ENCODE measurements at regions not wholly inside any gene's neighbourhood (a gene's known extent, or its start where the extent isn't known, plus 50 kb on each side); places are given as distances from the start of the nearest gene placed in this dataset.

DNA sequence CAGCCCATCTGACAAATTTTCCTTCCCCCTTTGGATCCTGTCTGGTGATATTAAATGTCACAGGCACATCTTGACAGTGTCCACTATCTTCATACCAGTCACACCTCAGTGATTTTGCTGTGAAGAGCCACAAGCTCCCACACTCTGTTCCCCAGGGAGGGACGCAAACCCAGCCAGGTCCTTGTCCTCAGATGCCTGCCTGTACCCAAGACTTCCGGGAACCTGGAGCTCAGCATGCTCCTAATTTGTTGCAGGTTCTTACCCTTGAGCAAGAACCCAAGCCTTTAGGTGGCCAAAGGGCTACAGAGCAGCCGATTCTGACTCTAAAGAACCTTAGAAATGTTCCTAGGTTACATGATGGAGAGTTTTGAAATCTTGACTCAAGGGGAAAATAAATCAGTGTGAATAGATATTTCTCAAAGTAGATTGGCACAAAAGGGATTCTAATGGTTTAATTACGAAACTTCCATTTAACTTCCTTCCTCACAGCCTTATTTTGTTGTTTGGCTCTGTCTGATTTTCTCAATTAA lies 66.2 kb upstream of the MTHFD1L start:
- intact Hi-C loops (cut with DNase I; ENCODE audit: low total_unique reads), result no loop called here
- Histone ChIP-seq H3K36me3 (ENCODE audit: low read depth, missing control alignments) (no peaks in the 10 kb centered on the region), H3K9me3 (no peaks in the 10 kb centered on the region), H3K4me3 (no peak overlapping the region), H3K27me3 (no peaks in the 10 kb centered on the region), H3K4me1 (no peaks in the 10 kb centered on the region), H3K27ac (no peak overlapping the region)
- TF ChIP-seq, protein P1, sequence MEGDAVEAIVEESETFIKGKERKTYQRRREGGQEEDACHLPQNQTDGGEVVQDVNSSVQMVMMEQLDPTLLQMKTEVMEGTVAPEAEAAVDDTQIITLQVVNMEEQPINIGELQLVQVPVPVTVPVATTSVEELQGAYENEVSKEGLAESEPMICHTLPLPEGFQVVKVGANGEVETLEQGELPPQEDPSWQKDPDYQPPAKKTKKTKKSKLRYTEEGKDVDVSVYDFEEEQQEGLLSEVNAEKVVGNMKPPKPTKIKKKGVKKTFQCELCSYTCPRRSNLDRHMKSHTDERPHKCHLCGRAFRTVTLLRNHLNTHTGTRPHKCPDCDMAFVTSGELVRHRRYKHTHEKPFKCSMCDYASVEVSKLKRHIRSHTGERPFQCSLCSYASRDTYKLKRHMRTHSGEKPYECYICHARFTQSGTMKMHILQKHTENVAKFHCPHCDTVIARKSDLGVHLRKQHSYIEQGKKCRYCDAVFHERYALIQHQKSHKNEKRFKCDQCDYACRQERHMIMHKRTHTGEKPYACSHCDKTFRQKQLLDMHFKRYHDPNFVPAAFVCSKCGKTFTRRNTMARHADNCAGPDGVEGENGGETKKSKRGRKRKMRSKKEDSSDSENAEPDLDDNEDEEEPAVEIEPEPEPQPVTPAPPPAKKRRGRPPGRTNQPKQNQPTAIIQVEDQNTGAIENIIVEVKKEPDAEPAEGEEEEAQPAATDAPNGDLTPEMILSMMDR (IDR thresholded peaks at IDR 0.05), result no peak
- TF ChIP-seq POLR2A (IDR thresholded peaks at IDR 0.05), result no peak
- no peak for DNase-seq
- 93 to 98% methylated on average over 4 of the region's 4 CpGs for WGBS, 2 donors

- Histone ChIP-seq H3K27ac (no peak overlapping the region), H3K9me3 (no peaks in the 10 kb centered on the region), H3K4me3 (no peak overlapping the region), H3K36me3 (ENCODE audit: low read depth, missing control alignments) (no peaks in the 10 kb centered on the region), H3K4me1 (no peaks in the 10 kb centered on the region), H3K27me3 (no peaks in the 10 kb centered on the region)
- DNase-seq, result no peak
- TF ChIP-seq, protein P1 (IDR thresholded peaks at IDR 0.05), result no peak
- WGBS, 2 donors, result 75 to 80% methylated on average over 8 of the region's 8 CpGs
- intact Hi-C loops (cut with DNase I; ENCODE audit: low total_unique reads), result no loop called here
Measured at GRCh38 chr6:150800674-150801314, 64.7 kb upstream of the MTHFD1L start.

DNA sequence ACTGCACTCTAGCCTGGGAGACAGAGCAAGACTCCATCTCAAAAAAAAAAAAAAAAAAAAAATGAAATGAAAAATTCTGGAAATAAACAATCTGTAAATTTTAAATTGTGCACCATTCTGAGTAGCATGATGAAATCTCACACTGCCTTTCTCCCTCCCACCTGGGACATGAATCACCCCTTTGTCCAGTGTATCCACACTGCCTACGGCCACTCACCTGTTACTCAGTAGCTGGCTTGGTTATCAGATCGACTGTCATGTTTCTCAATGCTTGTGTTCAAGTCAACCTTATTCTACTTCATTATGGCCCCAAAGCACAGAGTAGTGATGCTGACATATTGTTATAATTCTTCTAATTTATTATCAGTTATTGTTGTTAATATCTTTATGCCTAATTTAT lies 58.7 kb upstream of the MTHFD1L start:
- H3K9me3 ChIP-seq, result no peaks in the 10 kb centered on the region
- H3K4me3 ChIP-seq, result no peak overlapping the region
- TF ChIP-seq, protein P1 (IDR thresholded peaks at IDR 0.05), result no peak
- no peak for TF ChIP-seq POLR2A (IDR thresholded peaks at IDR 0.05)
- intact Hi-C loops (cut with DNase I; ENCODE audit: low total_unique reads), result no loop called here
- no peaks in the 10 kb centered on the region for H3K36me3 ChIP-seq (ENCODE audit: low read depth, missing control alignments)
- H3K27me3 ChIP-seq, result no peaks in the 10 kb centered on the region
- DNase-seq, result no peak
- WGBS, 2 donors, result 62 to 83% methylated on average over 2 of the region's 2 CpGs
- H3K27ac ChIP-seq, result no peak overlapping the region
- peaks cover under 1% of the 10 kb centered on the region for H3K4me1 ChIP-seq

DNA sequence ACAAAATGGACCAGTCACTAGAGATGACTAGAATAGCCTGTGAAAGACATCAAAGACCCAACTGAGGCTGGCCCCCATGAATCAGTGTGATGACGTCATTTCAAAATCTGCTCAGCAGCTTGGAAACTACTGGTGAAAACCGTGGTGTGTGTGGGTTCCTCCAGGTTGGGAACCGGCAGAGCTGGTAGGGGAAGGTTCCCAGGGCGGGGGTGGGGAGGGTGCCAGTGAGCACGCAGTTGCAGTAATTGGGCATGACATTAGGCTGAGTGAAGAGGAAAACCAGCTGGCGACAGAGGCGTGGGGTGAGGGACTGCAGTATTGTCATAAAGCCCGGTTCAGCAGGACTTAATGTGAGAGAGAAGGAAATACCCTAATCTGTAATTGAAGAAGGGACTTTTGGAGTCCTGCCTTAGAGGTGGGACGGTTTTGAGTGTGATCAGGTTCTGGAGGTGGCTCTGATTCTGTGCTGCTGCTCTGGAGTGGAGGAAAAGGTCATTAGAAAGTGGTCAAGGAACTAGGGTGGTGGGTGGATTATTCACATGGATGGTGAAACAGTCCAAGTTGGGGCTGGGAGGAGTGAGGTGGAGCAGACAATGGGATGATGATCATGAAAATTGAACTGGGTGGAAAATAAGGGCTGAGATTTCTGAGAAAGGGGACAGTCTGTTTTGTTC lies 52.0 kb upstream of the MTHFD1L start:
- Histone ChIP-seq H3K36me3 (ENCODE audit: low read depth, missing control alignments) (no peaks in the 10 kb centered on the region), H3K27ac (peak overlapping the region in 1 of 2 donors; percentile 1), H3K4me1 (peaks cover 9% of the 10 kb centered on the region), H3K9me3 (no peaks in the 10 kb centered on the region), H3K27me3 (no peaks in the 10 kb centered on the region), H3K4me3 (no peak overlapping the region)
- 48 to 68% methylated on average over 9 of the region's 9 CpGs for WGBS, 2 donors
- intact Hi-C loops (cut with DNase I; ENCODE audit: low total_unique reads), result loop anchor here (5.0 kb wide), 1 partner anchor 396 kb away; no protein-coding TSS in a partner anchor
- DNase-seq, result no peak
- no peak for TF ChIP-seq POLR2A (IDR thresholded peaks at IDR 0.05)
- TF ChIP-seq, protein P1 (IDR thresholded peaks at IDR 0.05), result no peak

Measured in testis (tissue), 2 donors.